Heart left ventricle (tissue), 13 donors: ENCODE measurements at regions not wholly inside any gene's neighbourhood (a gene's known extent, or its start where the extent isn't known, plus 50 kb on each side); places are given as distances from the start of the nearest gene placed in this dataset.

Source experiments
- POLR2A ChIP-seq, 2 donors: fragments of 450-650 bp; IDR thresholded peaks; one replicate each; pipeline ENCODE4 v1.6.1; 2017; ENCODE audit warnings: antibody characterized with exemption in 2 of 2, mild to moderate bottlenecking in 2 of 2, moderate library complexity in 2 of 2
- TF ChIP-seq, protein P1 (sequence below), 12 donors: fragments of 200-600 bp; sonication (generic) in 4 of 12; IDR thresholded peaks; one replicate each; pipeline versions ENCODE4 v1.5.0 to v1.8.0; 2018 to 2022; ENCODE audit warnings: antibody characterized with exemption in 12 of 12, mild to moderate bottlenecking in 5 of 12
- donor health status: ischemic (EF 13 %, LVEDD 7.1; RV severe dilation, severe dysfunction).
- donor health status: DM: no; HTN: yes; CAD: no.
- donor health status: DM: no; HTN: no; CAD: no.
- donor health status: ischemic (EF 25% LVEDD 6.9; RV normal size, moderate dysfunction).
- donor health status: ischemic (EF 25% LVEDD 5.7; RV mildly dilated, moderate dysfunction).
- donor health status: ischemic (EF 35%, LVEDD 5.7; RV mildly dilated, moderate dysfunction).
- donor health status: nonischemic (EF 11% LVEDD 7.7; RV severe dilation, severe dysfunction).
- donor health status: DM: yes; HTN: yes; CAD: no.
- donor health status: PGD.
- donor health status: ischemic (EF 29% LVEDD 5.4; RV normal size, mild dysfunction).
- donor health status: nonischemic (EF 23%, LVEDD 6.1; RV moderate dilation, normal function).

DNA sequence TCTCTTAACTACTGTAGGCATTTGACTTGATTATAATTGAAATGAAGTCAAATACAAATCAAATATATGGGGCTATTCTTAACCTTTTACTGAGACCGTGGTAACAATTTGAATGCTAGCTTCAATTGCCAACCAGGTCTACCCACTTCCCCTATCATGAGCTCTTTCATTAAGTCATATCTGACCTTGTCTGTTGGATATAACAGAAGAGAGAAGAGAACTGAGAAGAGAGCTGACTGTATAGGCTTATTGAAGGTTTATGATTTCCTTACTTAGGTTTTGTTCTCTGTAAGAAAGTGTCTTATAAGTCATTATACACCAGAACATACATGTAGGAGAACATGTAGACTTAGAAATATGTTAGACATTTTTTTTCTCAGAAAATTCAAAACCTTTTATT, 549.4 kb downstream of the COL12A1 start:
- TF ChIP-seq, protein P1, sequence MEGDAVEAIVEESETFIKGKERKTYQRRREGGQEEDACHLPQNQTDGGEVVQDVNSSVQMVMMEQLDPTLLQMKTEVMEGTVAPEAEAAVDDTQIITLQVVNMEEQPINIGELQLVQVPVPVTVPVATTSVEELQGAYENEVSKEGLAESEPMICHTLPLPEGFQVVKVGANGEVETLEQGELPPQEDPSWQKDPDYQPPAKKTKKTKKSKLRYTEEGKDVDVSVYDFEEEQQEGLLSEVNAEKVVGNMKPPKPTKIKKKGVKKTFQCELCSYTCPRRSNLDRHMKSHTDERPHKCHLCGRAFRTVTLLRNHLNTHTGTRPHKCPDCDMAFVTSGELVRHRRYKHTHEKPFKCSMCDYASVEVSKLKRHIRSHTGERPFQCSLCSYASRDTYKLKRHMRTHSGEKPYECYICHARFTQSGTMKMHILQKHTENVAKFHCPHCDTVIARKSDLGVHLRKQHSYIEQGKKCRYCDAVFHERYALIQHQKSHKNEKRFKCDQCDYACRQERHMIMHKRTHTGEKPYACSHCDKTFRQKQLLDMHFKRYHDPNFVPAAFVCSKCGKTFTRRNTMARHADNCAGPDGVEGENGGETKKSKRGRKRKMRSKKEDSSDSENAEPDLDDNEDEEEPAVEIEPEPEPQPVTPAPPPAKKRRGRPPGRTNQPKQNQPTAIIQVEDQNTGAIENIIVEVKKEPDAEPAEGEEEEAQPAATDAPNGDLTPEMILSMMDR (IDR thresholded peaks at IDR 0.05) = no peak
- no peak for TF ChIP-seq POLR2A (IDR thresholded peaks at IDR 0.05)
